Activated CD8-positive, alpha-beta memory T cell treated with anti-CD3 and anti-CD28 coated beads for 1 hour (primary cell): ENCODE measurements at regions not wholly inside any gene's neighbourhood (a gene's known extent, or its start where the extent isn't known, plus 50 kb on each side); places are given as distances from the start of the nearest gene placed in this dataset.

Experiments used
- DNase-seq, 2 donors: peaks; one replicate each; pipeline ENCODE4 v3.0.0-alpha.2; 2020; ENCODE audit warnings: low read depth in 1 of 2; ENCODE audit errors: extremely low read depth in 1 of 2

- DNase-seq, result no peak
Measured at GRCh38 chr1:209377995-209378394, 205.5 kb upstream of the CAMK1G start.

DNA sequence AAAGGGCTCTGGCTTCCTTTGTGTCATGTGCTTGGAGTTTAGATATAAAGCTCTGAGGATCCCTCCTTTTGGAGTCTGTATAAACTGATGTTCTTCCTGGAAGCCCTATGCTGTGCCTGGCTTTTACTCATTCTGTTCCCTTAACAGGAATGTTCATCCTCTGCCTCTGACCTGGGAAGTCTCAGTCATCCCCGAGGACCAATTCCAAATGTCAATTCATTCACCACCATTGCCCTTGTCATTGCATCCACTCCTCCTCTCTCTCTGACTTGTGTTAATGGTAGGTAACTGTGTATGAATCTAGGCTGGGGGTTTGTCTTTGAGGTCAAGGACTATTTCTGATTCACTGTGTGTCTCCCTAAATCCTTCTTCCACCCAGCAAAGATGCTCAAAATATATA lies 204.2 kb upstream of the CAMK1G start:
- DNase-seq, result no peak

- DNase-seq, result no peak
Measured at GRCh38 chr1:209380420-209380819, 203.1 kb upstream of the CAMK1G start.

- DNase-seq, result no peak
Measured at GRCh38 chr1:209382231-209383100, 201.0 kb upstream of the CAMK1G start.

GRCh38 chr1:209383422-209383821 lies 200.1 kb upstream of the CAMK1G start:
- DNase-seq, result no peak

- DNase-seq, result no peak
Measured at GRCh38 chr1:209383907-209384709, 199.4 kb upstream of the CAMK1G start.

- DNase-seq, result no peak
Measured at GRCh38 chr1:209384710-209385550, 198.6 kb upstream of the CAMK1G start.

DNA sequence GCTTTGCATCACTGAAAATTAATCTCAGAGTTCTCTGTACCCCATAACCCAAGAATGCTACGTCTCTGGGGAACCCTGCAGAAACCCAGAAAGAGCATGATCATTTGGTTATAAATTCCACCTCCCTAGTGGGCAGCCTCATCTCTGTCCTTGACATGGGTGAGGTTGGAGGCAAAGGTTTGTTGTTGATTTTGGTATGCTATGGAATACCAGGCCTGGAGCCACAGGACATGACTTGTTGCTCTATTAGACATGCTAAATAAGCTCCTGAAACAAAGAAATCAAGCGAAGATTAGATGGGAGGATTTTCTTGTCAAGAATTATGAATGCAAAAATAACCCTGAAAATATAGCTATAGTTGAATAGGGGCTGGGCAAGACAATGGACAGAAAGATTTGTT lies 197.4 kb upstream of the CAMK1G start:
- DNase-seq, result no peak

DNA sequence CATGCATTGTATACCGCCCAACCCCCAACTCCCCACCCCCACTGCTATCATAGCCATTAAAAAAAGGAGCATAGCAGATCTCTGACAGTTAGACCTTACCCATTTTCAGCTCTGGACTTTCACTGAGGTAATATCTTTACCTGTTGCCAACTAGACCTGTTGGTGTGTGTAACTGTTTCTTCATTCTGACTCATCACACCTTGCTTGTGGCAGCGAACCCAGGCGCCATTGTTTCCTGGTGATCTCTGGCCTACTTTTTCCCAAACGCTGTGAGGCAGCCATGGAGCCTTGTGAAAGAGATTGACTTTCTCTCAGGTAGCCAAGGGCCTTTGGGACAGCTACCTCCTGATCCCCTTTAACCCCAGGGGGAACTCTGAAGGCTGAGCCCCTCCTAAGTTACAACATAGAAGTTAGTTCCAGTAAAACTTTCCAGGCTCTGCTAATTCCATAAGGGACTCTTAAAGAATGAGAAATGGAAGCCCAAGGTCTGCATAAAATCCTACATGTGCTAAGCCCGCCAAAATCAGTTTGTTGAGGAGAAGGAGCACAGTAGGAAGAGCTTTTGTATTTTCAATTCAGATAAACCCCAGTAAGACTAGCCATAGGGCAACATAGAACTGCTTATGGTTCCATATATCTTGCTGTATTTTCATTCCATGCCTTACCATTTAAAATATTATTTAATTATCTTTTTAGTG lies 196.1 kb upstream of the CAMK1G start:
- no peak for DNase-seq

- DNase-seq, result no peak
Measured at GRCh38 chr1:209387969-209388329, 195.6 kb upstream of the CAMK1G start.

DNA sequence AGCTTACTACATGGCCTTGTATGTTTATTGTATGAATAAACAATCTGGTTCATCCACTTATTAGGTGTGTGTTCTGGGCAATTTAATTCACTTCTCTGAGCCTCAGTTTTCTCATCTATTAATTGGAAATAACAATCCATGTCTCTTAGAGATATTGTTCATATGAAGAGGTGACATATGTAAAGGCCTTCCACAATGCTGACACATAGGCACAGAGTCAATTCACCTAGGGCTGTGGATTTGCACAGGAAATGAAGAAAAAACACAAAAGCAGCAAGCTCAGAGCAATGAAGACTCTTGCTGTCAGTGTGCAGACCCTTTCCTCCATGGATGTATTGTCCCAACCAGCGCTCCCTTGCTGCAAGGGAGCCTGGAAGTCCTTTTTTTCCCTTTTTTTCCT lies 195.2 kb upstream of the CAMK1G start:
- no peak for DNase-seq

- DNase-seq, result no peak
Measured at GRCh38 chr1:209389258-209389657, 194.3 kb upstream of the CAMK1G start.

DNA sequence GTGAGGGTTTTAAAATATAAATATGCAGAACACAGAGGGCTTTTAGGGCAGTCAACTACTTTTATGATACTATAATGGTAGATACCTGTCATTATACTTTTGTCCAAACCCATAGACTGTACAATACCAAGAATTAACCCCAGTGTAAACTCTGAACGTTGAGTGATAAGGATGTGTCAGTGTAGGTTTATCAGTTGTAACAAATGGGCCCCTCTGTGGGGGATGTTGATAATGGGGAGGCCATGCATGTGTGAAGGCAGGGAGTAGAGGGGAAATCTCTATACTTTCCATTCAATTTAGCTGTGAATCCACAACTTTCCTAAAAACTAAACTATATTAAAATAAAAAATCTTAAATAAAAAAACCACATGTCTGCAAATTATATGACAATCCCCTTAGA lies 193.5 kb upstream of the CAMK1G start:
- DNase-seq, result no peak

GRCh38 chr1:209390764-209391163 lies 192.8 kb upstream of the CAMK1G start:
- DNase-seq, result no peak

- DNase-seq, result no peak
Measured at GRCh38 chr1:209391792-209392191, 191.7 kb upstream of the CAMK1G start.

DNA sequence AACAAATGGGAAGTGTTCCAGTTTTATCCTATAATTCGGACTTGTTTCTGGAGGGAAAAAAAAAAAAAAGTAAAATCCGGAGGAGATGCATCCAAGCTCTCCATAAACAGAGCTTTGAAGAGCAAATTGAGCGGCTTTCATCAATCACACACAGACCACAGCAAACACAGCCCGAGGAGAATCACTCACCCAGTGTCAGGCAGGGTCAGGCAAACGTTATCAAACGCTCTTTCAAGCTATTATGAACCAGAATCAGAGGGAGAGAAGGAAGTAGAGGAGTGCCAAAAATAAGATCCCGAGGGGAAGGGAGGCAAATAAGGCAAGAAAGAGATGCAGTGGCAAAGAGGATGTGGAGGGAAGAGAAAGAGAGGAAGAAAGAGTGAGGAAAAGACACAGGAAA lies 188.3 kb upstream of the CAMK1G start:
- DNase-seq, result no peak

- no peak for DNase-seq
Measured at GRCh38 chr1:209397371-209397770, 186.1 kb upstream of the CAMK1G start.

- DNase-seq, result no peak
Measured at GRCh38 chr1:209397910-209398309, 185.6 kb upstream of the CAMK1G start.

DNA sequence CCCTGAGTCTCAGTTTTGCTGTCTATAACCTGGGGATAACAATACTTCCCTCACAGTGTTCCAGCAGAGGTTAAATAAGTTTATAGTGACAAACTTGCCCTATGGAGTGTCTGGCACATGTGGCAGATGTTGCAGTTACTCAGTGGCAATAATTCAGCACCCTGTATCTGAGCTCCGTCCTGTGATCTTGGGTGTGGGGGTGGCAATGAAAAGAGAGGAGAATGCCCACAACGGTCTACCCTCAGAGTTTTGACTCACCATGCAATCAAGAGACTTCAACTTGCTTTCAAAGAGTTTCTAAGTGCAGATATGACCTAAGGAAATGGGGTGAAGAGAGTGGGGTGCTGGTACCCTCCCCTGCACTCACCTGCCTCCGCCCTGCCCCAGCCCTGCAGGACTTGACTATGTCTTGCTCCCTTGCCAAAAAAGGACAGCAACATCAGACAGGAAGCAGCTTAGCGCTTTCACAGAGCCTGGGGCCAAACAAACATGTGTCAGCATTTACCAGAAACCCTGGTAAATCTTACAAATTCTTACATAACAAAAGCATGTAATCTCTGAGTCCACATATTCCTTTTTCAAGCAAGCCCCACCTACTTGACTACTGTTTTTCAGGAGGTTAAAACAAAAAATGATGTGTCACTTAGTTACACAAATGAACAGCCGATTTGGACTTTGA lies 185.1 kb upstream of the CAMK1G start:
- DNase-seq, result no peak

DNA sequence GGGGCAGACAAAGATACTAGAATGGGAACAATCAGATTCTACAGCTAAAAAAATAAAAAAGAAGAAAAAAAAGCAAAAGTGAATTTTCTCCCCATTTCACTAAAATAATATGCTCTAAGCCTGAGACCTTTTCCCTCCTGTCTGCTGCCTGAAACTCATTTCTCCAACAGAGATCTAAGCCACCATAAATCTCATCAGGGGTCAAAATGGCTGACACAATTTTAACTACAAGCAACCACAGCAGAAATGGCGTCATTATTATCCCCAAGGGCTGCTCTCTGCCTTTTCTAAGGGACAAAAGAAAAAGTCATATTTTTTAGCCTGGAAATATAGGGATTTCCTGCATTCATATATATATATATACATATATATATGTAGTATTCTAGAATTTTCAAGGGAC lies 183.7 kb upstream of the CAMK1G start:
- DNase-seq, result no peak
